NAMALWA (cell line): ENCODE measurements at regions not wholly inside any gene's neighbourhood (a gene's known extent, or its start where the extent isn't known, plus 50 kb on each side); places are given as distances from the start of the nearest gene placed in this dataset.

ENCODE experiments used
- DNase-seq: peaks from one replicate; pipeline ENCODE4 v3.0.0-alpha.2; 2015; ENCODE audit warnings: low spot score

DNA sequence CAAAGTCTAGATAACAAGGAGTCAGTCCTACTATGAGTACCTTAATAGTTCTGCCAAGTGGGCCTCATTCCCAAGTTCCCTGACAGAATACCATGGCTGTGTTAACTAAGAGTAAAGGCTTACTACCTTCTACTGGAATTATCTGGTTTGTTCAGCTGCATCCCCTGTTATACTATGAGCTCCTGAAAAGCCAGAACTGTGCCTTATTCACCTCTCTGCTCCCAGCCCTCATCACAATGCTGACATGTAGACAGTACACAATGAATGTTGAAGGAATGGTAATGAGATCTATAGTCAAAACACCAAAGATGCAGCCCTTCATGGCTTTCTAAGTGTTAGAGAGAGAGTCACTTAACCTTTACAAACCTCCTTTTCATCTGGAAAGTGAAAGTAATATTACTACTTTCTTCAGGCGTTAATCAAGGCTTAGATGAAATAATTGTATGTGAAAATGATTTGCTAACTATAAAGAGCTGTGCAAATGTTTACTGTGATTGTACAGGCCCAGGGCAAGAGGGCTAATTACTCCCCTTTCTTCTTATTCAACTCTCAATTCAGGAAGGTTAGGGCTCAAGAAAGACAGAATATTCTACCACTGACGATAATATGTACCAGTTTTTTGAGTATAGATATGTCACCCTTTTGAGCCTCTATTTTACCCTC, 70.3 kb upstream of the MROH9 start:
- DNase-seq: no peak

DNA sequence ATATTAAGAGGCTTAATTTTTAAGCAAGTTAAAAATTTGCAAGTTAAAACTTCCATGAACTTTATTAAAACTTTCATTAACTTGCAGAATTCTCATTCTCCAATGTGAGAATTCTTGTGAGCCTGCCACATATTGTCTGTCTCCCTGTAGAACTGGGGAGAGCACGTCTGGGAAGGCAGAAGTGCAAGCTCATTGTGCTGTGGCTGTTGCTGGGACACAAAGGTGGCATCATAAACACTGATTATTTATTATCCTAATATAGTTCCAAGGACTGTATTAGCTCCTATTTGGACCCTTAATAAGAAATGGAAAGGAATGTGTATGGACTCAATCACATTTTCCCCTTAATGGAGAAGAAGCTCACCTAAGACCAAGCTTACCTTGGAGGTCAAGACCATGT, 68.7 kb upstream of the MROH9 start:
- no peak for DNase-seq

DNA sequence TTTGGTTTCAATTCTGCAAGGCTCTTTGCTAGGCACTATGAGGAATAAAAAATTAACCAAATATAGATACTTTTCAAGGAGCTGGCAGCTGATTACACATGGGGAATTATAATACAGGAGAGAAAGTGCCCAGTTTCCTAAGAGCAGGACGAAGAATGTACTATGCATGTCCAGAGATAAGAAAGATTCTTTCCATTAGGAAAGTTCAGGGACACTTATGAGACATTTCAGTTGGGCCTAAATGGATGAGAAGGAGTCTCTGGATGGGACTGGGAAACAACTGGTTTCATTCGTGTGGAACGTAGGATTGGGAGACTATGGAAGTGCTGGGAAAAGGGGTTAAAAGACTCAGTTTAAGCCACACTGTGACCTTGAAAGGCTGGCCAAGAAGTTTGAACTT, 63.5 kb upstream of the MROH9 start:
- no peak for DNase-seq

DNA sequence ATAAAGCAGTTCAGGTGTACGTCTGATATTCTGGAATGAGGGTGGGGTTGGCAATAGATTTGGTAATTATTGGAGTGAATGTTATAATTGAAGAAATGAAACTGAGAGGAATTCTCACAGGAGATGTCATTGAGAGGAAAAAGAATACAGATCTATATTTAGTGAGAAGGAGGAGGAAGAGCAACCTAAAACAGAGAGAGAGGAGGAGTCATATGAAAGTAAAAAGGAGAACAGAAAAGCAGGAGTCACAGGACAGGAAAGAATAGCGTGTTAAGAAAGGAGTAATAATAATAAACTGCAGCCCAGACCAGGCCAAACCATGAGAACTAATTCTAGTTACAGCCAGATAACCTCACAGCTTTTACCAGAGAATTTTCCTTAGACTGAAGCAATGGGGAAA, 62.7 kb upstream of the MROH9 start:
- DNase-seq: no peak

DNA sequence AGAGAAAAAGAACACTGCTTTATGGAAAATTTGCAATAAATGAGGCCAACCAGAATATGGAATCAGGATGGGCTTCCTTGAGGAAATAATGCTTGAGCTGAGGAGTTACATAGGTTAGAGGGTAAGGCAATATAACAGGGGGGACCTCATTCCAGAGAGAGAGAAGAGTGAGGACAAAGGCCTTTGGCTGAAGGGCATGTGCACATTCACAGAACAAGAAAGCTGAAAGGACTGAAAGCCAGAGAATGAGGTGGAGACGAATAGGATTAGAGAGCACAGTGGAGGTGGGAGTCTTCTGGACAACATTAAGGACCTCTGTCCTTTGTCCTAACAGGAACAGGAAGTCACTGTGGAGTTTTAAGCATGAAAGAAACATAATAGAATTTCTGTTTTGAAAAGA, 60.7 kb upstream of the MROH9 start:
- no peak for DNase-seq

DNA sequence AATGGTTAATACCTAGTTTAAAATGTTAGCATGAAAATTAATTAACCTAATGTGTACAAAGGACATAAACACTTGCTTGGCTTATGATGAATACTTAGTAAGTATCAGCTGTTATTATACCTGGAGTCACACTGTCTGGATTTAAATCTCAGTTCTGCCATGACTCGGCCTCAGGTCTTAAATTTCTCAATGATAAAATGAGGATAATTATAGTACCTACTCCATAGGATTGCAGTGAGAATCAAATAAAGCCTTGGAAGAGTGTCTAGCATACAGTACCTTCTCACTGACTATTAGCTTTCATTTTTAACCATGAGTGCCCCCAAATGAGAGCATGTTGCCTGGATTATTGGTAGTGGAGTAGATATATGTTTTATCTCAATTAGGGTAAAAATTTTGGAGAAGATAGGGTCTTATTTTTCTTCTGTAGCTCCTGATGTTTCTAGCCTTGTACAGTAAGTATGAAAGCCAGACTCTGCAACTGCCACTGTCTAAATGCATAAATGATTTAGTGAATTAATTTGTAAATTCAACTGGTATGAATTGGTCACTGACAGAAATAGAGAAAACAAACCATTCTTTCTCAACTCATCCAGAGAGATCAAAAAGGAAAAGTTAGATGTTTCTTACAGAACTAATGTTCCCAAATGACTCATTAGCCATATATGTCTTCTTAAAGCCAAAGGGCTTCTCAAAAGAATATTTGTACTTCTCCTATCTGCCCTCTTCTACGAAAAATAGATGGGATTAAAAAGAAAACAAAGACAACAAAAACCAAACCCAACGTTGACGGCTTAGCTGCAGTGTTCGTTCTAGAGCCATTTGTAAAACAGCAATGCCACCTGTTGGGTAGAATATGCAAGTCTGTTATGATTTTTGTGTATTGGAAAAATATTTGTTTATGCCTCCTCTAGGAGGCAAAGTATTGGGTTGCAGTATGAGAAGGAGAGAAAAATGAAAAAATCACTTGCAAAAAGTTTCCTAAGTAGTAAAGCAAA, 53.8 kb upstream of the MROH9 start:
- DNase-seq: peak; percentile 62
